Tibial nerve (tissue), 3 donors: ENCODE measurements at regions not wholly inside any gene's neighbourhood (a gene's known extent, or its start where the extent isn't known, plus 50 kb on each side); places are given as distances from the start of the nearest gene placed in this dataset.

ENCODE experiments used
- CTCF ChIP-seq, 5 experiments: fragments of 200-600 bp in 3 of 5; fragments of 450-650 bp in 2 of 5; sonication (generic) in 3 of 5; IDR thresholded peaks; one replicate each; pipeline ENCODE4 v1.5.1; 2016 to 2019; ENCODE audit warnings: antibody characterized with exemption in 5 of 5, mild to moderate bottlenecking in 3 of 5, moderate library complexity in 2 of 5
- POLR2A ChIP-seq, 2 donors: fragments of 450-650 bp; IDR thresholded peaks; one replicate each; pipeline ENCODE4 v1.6.1; 2017; ENCODE audit warnings: antibody characterized with exemption in 2 of 2, mild to moderate bottlenecking in 2 of 2, moderate library complexity in 2 of 2

DNA sequence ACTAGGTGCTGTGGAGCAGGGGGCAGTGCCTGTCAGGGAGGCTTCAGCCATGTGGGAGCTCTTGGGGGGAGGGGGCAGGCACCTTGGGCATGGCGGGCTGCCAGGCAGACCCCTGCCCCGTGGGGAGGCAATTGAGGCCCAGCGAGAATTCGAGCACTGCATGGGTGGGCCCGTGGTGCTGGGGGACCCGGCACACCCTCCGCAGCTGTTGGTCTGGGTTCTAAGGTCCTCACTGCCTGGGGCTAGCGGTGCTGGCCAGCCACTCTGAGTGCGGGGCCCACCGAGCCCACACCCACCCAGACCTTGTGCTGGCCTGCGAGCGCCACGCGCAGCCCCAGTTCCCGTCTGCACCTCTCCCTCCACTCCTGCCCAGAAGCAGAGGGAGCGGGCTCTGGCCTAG, 835.5 kb upstream of the CNTN5 start:
- TF ChIP-seq CTCF (IDR thresholded peaks at IDR 0.05) = no peak
- TF ChIP-seq POLR2A (IDR thresholded peaks at IDR 0.05) = no peak
